Suprapubic skin (tissue), 4 donors: ENCODE measurements at regions not wholly inside any gene's neighbourhood (a gene's known extent, or its start where the extent isn't known, plus 50 kb on each side); places are given as distances from the start of the nearest gene placed in this dataset.

ENCODE experiments used
- DNase-seq, 2 donors: peaks; one replicate each; pipeline ENCODE4 v3.0.0-alpha.2; 2019; ENCODE audit warnings: low spot score in 2 of 2
- H3K27ac ChIP-seq: fragments of 200-600 bp; sonication (generic); one replicate; pipeline ENCODE4 v1.5.1; 2019
- H3K27me3 ChIP-seq: fragments of 200-600 bp; sonication (generic); one replicate; pipeline ENCODE4 v1.5.1; 2019
- H3K36me3 ChIP-seq: fragments of 200-600 bp; sonication (generic); one replicate; pipeline ENCODE4 v1.5.1; 2019
- H3K4me1 ChIP-seq: fragments of 200-600 bp; sonication (generic); one replicate; pipeline ENCODE4 v1.5.1; 2019
- H3K4me3 ChIP-seq: fragments of 200-600 bp; sonication (generic); one replicate; pipeline ENCODE4 v1.5.1; 2019; ENCODE audit warnings: mild to moderate bottlenecking
- H3K9me3 ChIP-seq: fragments of 200-600 bp; sonication (generic); one replicate; pipeline ENCODE4 v1.5.1; 2019
- CTCF ChIP-seq, 2 donors: fragments of 200-600 bp in 1 of 2; fragments of 450-650 bp in 1 of 2; sonication (generic) in 1 of 2; IDR thresholded peaks; one replicate each; pipeline ENCODE4 v1.5.1; 2016 to 2019; ENCODE audit warnings: antibody characterized with exemption in 2 of 2, mild to moderate bottlenecking in 1 of 2, moderate library complexity in 1 of 2
- EP300 ChIP-seq: sonication (generic); formaldehyde crosslinking; IDR thresholded peaks from one replicate; pipeline ENCODE4 v1.6.1; 2017; ENCODE audit warnings: antibody characterized with exemption
- POLR2A ChIP-seq, 2 donors: fragments of 450-650 bp; IDR thresholded peaks; one replicate each; pipeline ENCODE4 v1.6.1; 2017; ENCODE audit warnings: antibody characterized with exemption in 2 of 2, mild to moderate bottlenecking in 2 of 2, moderate library complexity in 2 of 2
- POLR2AphosphoS5 ChIP-seq, 3 donors: sonication (generic); formaldehyde crosslinking; IDR thresholded peaks; one replicate each; pipeline ENCODE4 v1.6.1; 2017; ENCODE audit warnings: antibody characterized with exemption in 3 of 3
- WGBS: methylation state at CpG from one replicate; pipeline ENCODE4 v1.1.5; 2018; 5-methylcytosine and 5-hydroxymethylcytosine counted together

DNA sequence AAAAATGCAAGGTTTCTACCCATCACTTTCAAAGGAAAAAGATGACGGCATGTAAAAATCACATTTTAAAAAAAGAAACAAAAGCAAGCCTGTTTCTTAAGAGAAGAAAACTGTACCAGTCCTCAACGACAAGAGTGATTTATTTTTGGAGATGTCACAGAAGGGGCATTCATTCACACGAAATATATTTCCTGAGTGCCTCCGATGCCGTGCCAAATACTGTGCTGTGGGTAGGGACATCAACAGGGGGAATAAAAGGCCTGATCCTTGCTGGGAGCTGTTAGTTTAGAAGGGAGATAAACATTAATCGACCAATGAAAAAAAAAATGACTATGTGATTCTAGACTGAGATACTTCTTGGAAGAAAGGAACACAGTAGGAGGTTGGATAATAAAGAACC lies 297.5 kb upstream of the SOX5 start:
- Histone ChIP-seq H3K27ac (no peak overlapping the region), H3K36me3 (no peaks in the 10 kb centered on the region), H3K4me3 (no peak overlapping the region), H3K27me3 (no peaks in the 10 kb centered on the region), H3K4me1 (no peaks in the 10 kb centered on the region), H3K9me3 (no peaks in the 10 kb centered on the region)
- no peak for DNase-seq
- TF ChIP-seq CTCF (IDR thresholded peaks at IDR 0.05) (no peak), POLR2AphosphoS5 (IDR thresholded peaks at IDR 0.05) (no peak), POLR2A (IDR thresholded peaks at IDR 0.05) (no peak), EP300 (no peak)
- 66% methylated on average over 6 of the region's 6 CpGs for WGBS

DNA sequence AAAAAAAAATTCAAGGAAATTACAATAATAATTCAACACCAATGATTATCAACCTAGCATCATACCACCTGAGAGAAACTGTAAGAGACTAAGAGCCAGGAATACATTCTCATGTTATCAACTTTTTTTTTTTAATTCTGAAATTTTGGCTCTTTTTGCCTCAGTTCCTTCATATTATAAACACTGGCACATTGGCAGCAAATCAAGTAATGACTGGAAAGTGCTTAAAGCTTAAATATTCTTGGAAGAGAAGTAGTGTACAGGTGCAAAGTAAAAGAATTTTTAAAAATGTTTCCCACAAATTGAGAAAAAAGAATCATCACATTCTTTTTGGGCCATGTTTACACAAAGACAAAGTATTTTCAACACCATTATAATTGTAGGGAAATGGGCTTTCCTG lies 296.9 kb upstream of the SOX5 start:
- Histone ChIP-seq H3K9me3 (no peaks in the 10 kb centered on the region), H3K27me3 (no peaks in the 10 kb centered on the region), H3K27ac (no peak overlapping the region), H3K4me3 (no peak overlapping the region), H3K36me3 (no peaks in the 10 kb centered on the region), H3K4me1 (no peaks in the 10 kb centered on the region)
- no peak for DNase-seq
- TF ChIP-seq CTCF (IDR thresholded peaks at IDR 0.05): no peak
- TF ChIP-seq EP300: no peak
- no peak for TF ChIP-seq POLR2A (IDR thresholded peaks at IDR 0.05)
- TF ChIP-seq POLR2AphosphoS5 (IDR thresholded peaks at IDR 0.05): no peak

DNA sequence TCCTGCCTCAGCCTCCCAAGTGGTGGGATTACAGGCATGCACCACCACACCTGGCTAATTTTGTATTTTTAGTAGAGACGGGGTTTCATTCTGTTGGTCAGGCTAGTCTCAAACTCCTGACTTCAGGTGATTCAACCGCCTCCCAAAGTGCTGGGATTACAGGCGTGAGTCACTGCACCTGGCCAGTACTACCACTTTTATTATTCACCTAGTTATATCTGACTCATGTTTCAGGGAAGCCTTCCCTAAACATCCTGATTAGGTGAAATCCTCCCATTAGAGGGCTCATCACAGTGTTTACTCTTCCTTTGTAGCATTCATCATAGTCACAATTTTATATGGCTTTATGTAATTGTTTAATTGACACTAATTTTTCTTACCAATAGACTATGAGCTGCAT lies 295.3 kb upstream of the SOX5 start:
- WGBS: 74% methylated on average over 3 of the region's 3 CpGs
- no peak for DNase-seq
- H3K4me3 ChIP-seq: no peak overlapping the region
- H3K4me1 ChIP-seq: no peaks in the 10 kb centered on the region
- no peaks in the 10 kb centered on the region for H3K36me3 ChIP-seq
- no peak for TF ChIP-seq CTCF (IDR thresholded peaks at IDR 0.05)
- no peak for TF ChIP-seq POLR2AphosphoS5 (IDR thresholded peaks at IDR 0.05)
- no peak for TF ChIP-seq POLR2A (IDR thresholded peaks at IDR 0.05)
- TF ChIP-seq EP300: no peak
- no peaks in the 10 kb centered on the region for H3K27me3 ChIP-seq
- H3K27ac ChIP-seq: no peak overlapping the region
- no peaks in the 10 kb centered on the region for H3K9me3 ChIP-seq

DNA sequence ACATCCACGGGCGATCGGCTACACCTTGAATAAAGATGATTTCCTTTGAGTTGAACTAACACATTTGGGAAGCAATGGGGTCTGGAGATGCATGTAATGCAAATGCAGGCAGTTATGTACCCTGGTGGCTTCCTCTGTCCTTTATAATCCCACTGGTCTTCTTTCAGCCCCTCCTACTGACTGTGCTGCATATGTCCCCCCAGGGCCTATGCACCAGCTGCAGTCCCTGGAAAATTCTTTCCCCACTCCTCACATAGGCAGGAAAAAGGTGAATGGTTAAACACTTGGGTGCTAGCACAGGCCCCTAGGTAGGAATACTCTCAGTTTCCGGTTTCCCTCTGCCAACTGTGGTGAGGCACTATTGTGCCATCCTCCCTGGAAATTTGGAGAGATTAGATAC lies 294.8 kb upstream of the SOX5 start:
- WGBS: 97% methylated on average over 4 of the region's 4 CpGs
- Histone ChIP-seq H3K27ac (no peak overlapping the region), H3K9me3 (no peaks in the 10 kb centered on the region), H3K36me3 (no peaks in the 10 kb centered on the region), H3K27me3 (no peaks in the 10 kb centered on the region), H3K4me1 (no peaks in the 10 kb centered on the region), H3K4me3 (no peak overlapping the region)
- TF ChIP-seq EP300 (no peak), POLR2A (IDR thresholded peaks at IDR 0.05) (no peak), CTCF (IDR thresholded peaks at IDR 0.05) (no peak), POLR2AphosphoS5 (IDR thresholded peaks at IDR 0.05) (no peak)
- DNase-seq: no peak

DNA sequence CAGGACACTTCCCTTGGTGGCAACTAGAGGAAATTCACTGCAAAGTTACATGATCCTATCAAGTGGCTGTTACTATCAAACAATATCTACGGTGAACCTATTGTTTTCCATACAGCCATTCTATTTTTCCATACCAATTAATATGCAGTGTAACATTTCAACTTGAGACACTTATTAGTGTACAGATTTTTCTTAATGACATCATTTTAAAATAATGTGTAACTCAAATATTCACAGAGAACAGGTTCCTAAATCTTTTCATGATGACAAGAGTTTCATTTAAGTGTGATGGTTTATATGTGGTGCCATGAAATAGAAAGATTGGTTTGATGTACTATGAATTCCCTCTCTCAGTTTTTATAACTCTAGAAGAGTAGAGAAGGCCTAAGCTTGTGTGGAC lies 291.2 kb upstream of the SOX5 start:
- H3K36me3 ChIP-seq: no peaks in the 10 kb centered on the region
- TF ChIP-seq POLR2A (IDR thresholded peaks at IDR 0.05) (no peak), CTCF (IDR thresholded peaks at IDR 0.05) (no peak)
- H3K4me3 ChIP-seq: no peak overlapping the region
- no peak for DNase-seq
- no peaks in the 10 kb centered on the region for H3K9me3 ChIP-seq
- H3K27ac ChIP-seq: no peak overlapping the region
- H3K27me3 ChIP-seq: no peaks in the 10 kb centered on the region
- H3K4me1 ChIP-seq: no peaks in the 10 kb centered on the region
- WGBS: 85% methylated on average over 1 of the region's 1 CpG
